ENCODE measurements at regions not wholly inside any gene's neighbourhood (a gene's known extent, or its start where the extent isn't known, plus 50 kb on each side); places are given as distances from the start of the nearest gene placed in this dataset.

DNA sequence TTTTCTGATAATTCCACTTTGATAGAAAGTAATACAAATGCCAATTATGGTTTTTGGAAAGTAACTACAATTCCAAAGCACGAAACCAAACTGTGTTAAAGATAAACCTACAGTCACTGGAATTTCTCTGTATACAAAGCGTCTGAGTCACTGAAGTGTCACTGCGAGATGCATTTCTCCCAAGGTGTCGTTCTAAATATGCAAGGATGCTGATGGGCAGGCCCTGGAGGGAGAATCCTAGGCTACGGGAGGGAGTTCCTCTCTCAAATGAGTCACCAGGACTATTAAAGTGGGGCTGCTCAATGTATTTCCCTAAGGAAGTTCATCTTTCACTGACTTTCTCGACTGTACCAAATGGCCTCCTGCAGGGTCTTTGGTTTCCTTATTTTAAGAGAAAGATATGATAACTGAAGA, 163.8 kb upstream of the STK17B start:
- Histone ChIP-seq H3K4me2 (ENCODE audit: low read length) (no peak overlapping the region), H3K9me2 (ENCODE audit: insufficient read depth) (no peaks in the 10 kb centered on the region), H3K4me3 (replicated peaks in 1 of 2; ENCODE audit: low read depth in 1 of 2, low read length in 2 of 2) (no peak overlapping the region), H3K4me1 (ENCODE audit: control insufficient read depth in 1 of 2, insufficient read depth in 2 of 2, low read length in 2 of 2) (peaks cover 0 to 7% of the 10 kb centered on the region in 2 experiments; a peak in 1 of 4 replicates), H3K36me3 (ENCODE audit: control insufficient read depth in 1 of 2, insufficient read depth in 2 of 2, low read length in 2 of 2) (no peaks in the 10 kb centered on the region), H4K20me1 (ENCODE audit: insufficient read depth) (no peaks in the 10 kb centered on the region), H3K27me3 (ENCODE audit: insufficient read depth, low read length) (no peaks in the 10 kb centered on the region), H3K9ac (ENCODE audit: low read length) (no peak overlapping the region), H2AFZ (ENCODE audit: low read depth, low read length, poor library complexity, severe bottlenecking) (no peak overlapping the region), H3K9me3 (ENCODE audit: control insufficient read depth in 1 of 2, insufficient read depth in 1 of 2, low read depth in 1 of 2, low read length in 2 of 2) (no peaks in the 10 kb centered on the region), H3K27ac (ENCODE audit: low read depth, low read length) (no peak overlapping the region), H3K79me2 (ENCODE audit: insufficient read depth, low read length) (no peaks in the 10 kb centered on the region)
- intact Hi-C loops (cut with micrococcal nuclease) = no loop called here
- ChIA-PET RAD21 (ENCODE audit: low non-redundant PET in 1 of 2, low total read pairs in 2 of 2, uncharacterized antibody in 2 of 2, unreplicated experiment in 2 of 2) (no interaction called here), CTCF (interaction anchor here (1.5 kb wide), 1 partner anchor 205 kb away, joined by 3 read pairs; no protein-coding TSS in a partner anchor), POLR2A (no interaction called here)
- BruUV-seq (replicated peaks) = no TSS peak
- TF ChIP-seq CEBPB (IDR thresholded peaks at IDR 0.05; ENCODE audit: low read depth) (no peak), TCF7L2 (IDR thresholded peaks at IDR 0.05; ENCODE audit: borderline replicate concordance, extremely low read depth, insufficient read depth, insufficient read length) (no peak), YY1 (IDR thresholded peaks at IDR 0.05; ENCODE audit: extremely low read depth, insufficient replicate concordance, low read depth, low read length) (no peak), SIN3A (IDR thresholded peaks at IDR 0.05; ENCODE audit: low read depth) (no peak), FOSL1 (IDR thresholded peaks at IDR 0.05; ENCODE audit: low read depth) (no peak), SRF (IDR thresholded peaks at IDR 0.05; ENCODE audit: low read depth) (no peak), ZFX (IDR thresholded peaks at IDR 0.05) (no peak), EGR1 (IDR thresholded peaks at IDR 0.05; ENCODE audit: low read depth) (no peak)
- TF ChIP-seq, protein P1, sequence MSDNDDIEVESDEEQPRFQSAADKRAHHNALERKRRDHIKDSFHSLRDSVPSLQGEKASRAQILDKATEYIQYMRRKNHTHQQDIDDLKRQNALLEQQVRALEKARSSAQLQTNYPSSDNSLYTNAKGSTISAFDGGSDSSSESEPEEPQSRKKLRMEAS (IDR thresholded peaks at IDR 0.05) = no peak
- ATAC-seq (no peak), DNase-seq (ENCODE audit: low read depth, low spot score) (no peak)

DNA sequence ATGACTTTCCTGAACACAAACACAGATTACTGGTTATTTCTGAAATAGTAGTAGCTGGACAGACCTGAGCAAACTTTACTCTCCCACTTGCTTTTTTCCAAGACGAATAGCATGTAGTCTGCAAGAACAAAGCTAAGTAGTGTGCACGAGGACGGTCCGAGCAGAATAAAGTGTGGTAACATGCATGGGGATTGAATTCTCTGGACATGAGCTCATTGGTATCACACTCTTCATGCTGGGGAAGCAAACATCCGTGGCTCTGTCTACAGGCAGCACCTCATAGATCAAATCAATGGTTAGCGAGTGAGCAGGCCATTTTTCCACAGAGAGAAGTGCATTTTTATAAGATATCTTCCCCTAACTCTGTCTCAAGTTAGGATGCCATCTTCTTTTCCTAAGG, 164.8 kb upstream of the STK17B start:
- no peak for ATAC-seq
- ChIA-PET RAD21 (ENCODE audit: low non-redundant PET in 1 of 2, low total read pairs in 2 of 2, uncharacterized antibody in 2 of 2, unreplicated experiment in 2 of 2) (no interaction called here), POLR2A (no interaction called here), CTCF (interaction anchor here (0.6 to 2.0 kb wide), 8 partner anchors 37 to 443 kb away, joined by 3 to 7 read pairs (median 3); no protein-coding TSS in a partner anchor)
- no peak for DNase-seq (ENCODE audit: low read depth, low spot score)
- Histone ChIP-seq H3K4me3 (replicated peaks in 1 of 2; ENCODE audit: low read depth in 1 of 2, low read length in 2 of 2) (no peak overlapping the region), H3K27ac (ENCODE audit: low read depth, low read length) (no peak overlapping the region), H2AFZ (ENCODE audit: low read depth, low read length, poor library complexity, severe bottlenecking) (no peak overlapping the region), H3K9me3 (ENCODE audit: control insufficient read depth in 1 of 2, insufficient read depth in 1 of 2, low read depth in 1 of 2, low read length in 2 of 2) (no peaks in the 10 kb centered on the region), H4K20me1 (ENCODE audit: insufficient read depth) (no peaks in the 10 kb centered on the region), H3K4me2 (ENCODE audit: low read length) (no peak overlapping the region), H3K9me2 (ENCODE audit: insufficient read depth) (no peaks in the 10 kb centered on the region), H3K27me3 (ENCODE audit: insufficient read depth, low read length) (no peaks in the 10 kb centered on the region), H3K36me3 (ENCODE audit: control insufficient read depth in 1 of 2, insufficient read depth in 2 of 2, low read length in 2 of 2) (no peaks in the 10 kb centered on the region), H3K4me1 (ENCODE audit: control insufficient read depth in 1 of 2, insufficient read depth in 2 of 2, low read length in 2 of 2) (peaks cover 0 to 2% of the 10 kb centered on the region in 2 experiments; a peak in 1 of 4 replicates), H3K79me2 (ENCODE audit: insufficient read depth, low read length) (no peaks in the 10 kb centered on the region), H3K9ac (ENCODE audit: low read length) (no peak overlapping the region)
- intact Hi-C loops (cut with micrococcal nuclease) = no loop called here
- BruUV-seq (replicated peaks) = no TSS peak
- no peak for TF ChIP-seq EZH2phosphoT487 (IDR thresholded peaks at IDR 0.05; ENCODE audit: borderline replicate concordance)

All from HCT116 (cell line).